Left ventricle myocardium inferior (tissue), 1 donor: ENCODE measurements at regions not wholly inside any gene's neighbourhood (a gene's known extent, or its start where the extent isn't known, plus 50 kb on each side); places are given as distances from the start of the nearest gene placed in this dataset.

Source experiments
- DNase-seq: peaks from one replicate; pipeline ENCODE4 v3.0.0-alpha.2; 2020
- H3K27ac ChIP-seq: fragments of 200-600 bp; replicated peaks from 2 replicates; pipeline ENCODE4 v1.8.0; 2021
- H3K27me3 ChIP-seq: fragments of 200-600 bp; 2 replicates; pipeline ENCODE4 v1.8.0; 2021; ENCODE audit warnings: low read depth
- H3K36me3 ChIP-seq: fragments of 200-600 bp; 2 replicates; pipeline ENCODE4 v1.8.0; 2021
- H3K4me1 ChIP-seq: fragments of 200-600 bp; 2 replicates; pipeline ENCODE4 v1.8.0; 2021
- H3K4me3 ChIP-seq: fragments of 200-600 bp; 2 replicates; pipeline ENCODE4 v1.8.0; 2021; ENCODE audit warnings: mild to moderate bottlenecking, moderate library complexity
- H3K9me3 ChIP-seq: fragments of 200-600 bp; replicated peaks from 2 replicates; pipeline ENCODE4 v1.8.0; 2021
- intact Hi-C: fragments of 100-400 bp; cut with micrococcal nuclease; formaldehyde crosslinking; loops from one replicate; pipeline ENCODE4 v1.11.0; 2022
- TF ChIP-seq, protein P1 (sequence below): fragments of 200-600 bp; IDR thresholded peaks from 2 replicates; pipeline ENCODE4 v1.8.0; 2021; ENCODE audit warnings: antibody characterized with exemption, mild to moderate bottlenecking, borderline replicate concordance
- donor health status: DM: no; HTN: yes; CAD: no; lungs with severe emphysema.

DNA sequence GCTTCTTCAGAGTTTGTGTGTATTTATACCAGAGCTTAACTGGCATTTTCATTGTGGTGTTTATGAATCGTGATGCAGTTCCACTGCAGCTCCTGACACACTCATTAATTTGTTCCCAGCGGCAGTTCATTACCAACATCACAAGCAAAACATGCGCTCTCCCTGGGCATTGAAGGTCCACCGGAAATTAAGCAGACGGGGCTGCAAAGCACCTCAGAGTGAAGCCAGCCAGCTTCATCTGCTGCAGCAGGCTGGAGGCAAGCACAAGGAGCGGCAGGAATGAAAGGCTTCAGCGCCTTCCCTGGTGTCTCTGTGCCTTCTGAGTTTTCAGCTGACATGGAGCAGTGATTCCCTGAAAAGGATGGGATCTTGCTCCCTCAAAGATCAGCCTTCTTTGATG lies 246.0 kb upstream of the SPTLC3 start:
- intact Hi-C loops, result no loop called here
- TF ChIP-seq, protein P1, sequence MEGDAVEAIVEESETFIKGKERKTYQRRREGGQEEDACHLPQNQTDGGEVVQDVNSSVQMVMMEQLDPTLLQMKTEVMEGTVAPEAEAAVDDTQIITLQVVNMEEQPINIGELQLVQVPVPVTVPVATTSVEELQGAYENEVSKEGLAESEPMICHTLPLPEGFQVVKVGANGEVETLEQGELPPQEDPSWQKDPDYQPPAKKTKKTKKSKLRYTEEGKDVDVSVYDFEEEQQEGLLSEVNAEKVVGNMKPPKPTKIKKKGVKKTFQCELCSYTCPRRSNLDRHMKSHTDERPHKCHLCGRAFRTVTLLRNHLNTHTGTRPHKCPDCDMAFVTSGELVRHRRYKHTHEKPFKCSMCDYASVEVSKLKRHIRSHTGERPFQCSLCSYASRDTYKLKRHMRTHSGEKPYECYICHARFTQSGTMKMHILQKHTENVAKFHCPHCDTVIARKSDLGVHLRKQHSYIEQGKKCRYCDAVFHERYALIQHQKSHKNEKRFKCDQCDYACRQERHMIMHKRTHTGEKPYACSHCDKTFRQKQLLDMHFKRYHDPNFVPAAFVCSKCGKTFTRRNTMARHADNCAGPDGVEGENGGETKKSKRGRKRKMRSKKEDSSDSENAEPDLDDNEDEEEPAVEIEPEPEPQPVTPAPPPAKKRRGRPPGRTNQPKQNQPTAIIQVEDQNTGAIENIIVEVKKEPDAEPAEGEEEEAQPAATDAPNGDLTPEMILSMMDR, result no peak
- peak overlapping the region; percentile 8 for H3K4me3 ChIP-seq

DNA sequence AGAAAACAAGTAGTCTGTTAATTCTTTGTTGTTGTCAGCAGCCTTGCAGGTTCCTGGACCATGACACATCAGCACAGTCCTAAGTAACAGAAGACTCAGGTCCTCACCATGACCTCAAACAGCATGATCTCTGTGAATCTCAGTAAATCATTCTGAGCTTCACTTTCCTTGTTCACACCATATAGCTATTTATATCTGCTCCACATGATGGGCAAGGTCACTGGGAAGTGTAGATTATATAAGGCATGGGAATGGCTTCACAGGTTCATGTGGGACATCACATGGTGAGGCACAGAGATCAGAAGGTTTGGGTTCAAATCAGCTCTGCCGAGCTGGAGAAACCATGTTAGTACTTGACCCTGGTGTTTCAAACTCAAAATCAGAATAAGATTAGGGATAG lies 245.4 kb upstream of the SPTLC3 start:
- H3K36me3 ChIP-seq, result no peaks in the 10 kb centered on the region
- no peaks in the 10 kb centered on the region for H3K27me3 ChIP-seq
- H3K27ac ChIP-seq, result no peak overlapping the region
- intact Hi-C loops, result no loop called here
- no peak for DNase-seq
- TF ChIP-seq, protein P1, result no peak
- no peak overlapping the region for H3K4me3 ChIP-seq
- no peaks in the 10 kb centered on the region for H3K9me3 ChIP-seq
- no peaks in the 10 kb centered on the region for H3K4me1 ChIP-seq

More for the DNA sequence above, 246.0 kb upstream of the SPTLC3 start:
- peak; percentile 15 for DNase-seq
- H3K36me3 ChIP-seq, result no peaks in the 10 kb centered on the region
- H3K27me3 ChIP-seq, result no peaks in the 10 kb centered on the region
- no peaks in the 10 kb centered on the region for H3K9me3 ChIP-seq
- no peak overlapping the region for H3K27ac ChIP-seq
- no peaks in the 10 kb centered on the region for H3K4me1 ChIP-seq

DNA sequence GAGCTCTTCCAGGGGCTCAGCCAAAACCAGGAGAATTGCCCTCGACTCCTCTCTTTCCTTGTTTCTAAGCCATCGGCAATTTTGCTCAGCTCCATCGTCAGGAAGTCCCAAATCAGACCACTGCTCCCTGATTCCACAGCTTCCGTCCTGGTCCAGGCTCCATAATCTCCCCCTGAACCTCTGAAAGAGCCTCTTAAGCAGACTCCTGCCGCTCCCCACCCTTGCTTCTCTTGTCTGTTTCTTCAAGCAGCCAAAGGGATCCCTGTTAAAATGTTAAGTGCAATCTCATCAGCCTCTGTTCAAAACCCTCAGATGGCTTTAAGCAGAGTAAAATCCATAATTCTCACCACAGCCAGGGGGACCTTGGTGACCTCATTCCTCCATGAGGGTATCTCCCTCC lies 244.7 kb upstream of the SPTLC3 start:
- intact Hi-C loops, result no loop called here
- Histone ChIP-seq H3K27ac (no peak overlapping the region), H3K4me3 (no peak overlapping the region), H3K36me3 (no peaks in the 10 kb centered on the region), H3K27me3 (no peaks in the 10 kb centered on the region), H3K9me3 (no peaks in the 10 kb centered on the region), H3K4me1 (no peaks in the 10 kb centered on the region)
- no peak for DNase-seq
- TF ChIP-seq, protein P1, result no peak

DNA sequence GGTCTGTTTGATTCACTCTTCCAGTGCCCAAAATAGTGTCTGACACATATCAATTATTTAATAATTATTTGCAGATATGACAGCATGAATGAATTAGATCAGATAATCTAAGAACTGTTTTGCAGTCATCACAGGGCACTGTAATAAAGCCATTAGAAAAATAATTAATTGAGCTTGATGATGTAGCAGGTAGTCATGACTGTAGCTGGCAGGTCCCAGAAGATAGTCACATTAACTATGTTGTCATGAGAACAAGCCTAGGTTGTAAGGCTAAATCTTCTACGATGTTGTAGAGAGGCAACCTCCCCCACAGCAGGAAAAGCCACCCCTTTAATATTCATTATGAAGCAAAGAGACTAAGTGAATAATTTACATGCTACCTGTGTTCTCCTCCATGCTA lies 243.9 kb upstream of the SPTLC3 start:
- H3K27me3 ChIP-seq, result no peaks in the 10 kb centered on the region
- TF ChIP-seq, protein P1, result no peak
- no peak overlapping the region for H3K27ac ChIP-seq
- no peak for DNase-seq
- no peaks in the 10 kb centered on the region for H3K4me1 ChIP-seq
- no peaks in the 10 kb centered on the region for H3K9me3 ChIP-seq
- intact Hi-C loops, result no loop called here
- no peaks in the 10 kb centered on the region for H3K36me3 ChIP-seq
- H3K4me3 ChIP-seq, result no peak overlapping the region

DNA sequence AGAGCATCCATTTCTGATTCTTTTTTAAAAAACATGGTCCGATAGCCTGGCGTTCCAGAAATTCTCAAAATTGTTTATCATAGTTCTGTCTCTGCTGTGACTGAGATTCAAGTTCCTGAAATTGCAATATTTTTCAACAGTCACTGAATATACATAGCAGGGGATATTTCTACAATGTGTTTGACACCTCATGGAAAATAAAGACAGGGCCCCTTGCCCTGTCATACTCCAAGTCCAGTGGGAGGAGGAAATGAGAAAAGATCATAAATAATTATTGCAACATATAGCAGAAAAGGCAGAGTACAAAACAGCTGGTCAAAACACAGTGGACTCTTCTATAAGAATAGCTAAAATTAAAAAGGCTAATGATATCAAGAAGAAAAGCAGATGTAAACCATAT lies 234.8 kb upstream of the SPTLC3 start:
- no peak for DNase-seq
- intact Hi-C loops, result no loop called here
- Histone ChIP-seq H3K4me1 (no peaks in the 10 kb centered on the region), H3K4me3 (no peak overlapping the region), H3K27ac (no peak overlapping the region), H3K9me3 (peaks cover 5% of the 10 kb centered on the region), H3K36me3 (no peaks in the 10 kb centered on the region), H3K27me3 (no peaks in the 10 kb centered on the region)
- TF ChIP-seq, protein P1, result no peak

DNA sequence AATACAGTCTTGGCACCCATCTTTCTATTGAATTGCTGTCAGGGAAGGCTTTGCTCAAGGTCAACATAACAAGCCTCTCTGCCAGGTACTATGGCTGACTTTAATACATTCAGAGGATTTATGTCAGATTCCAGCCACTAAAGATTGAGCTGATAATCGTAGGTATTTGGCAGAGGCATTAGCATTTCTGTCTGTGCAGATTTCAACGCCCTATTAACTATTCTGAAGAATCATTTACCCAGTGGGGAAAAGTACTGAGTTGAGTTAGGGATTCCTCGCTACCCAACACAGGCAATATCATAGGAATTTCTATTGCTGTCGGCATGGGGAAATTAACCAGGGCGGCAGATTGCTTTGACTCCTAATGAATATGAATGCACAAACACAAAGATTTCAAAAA lies 233.7 kb upstream of the SPTLC3 start:
- intact Hi-C loops, result no loop called here
- Histone ChIP-seq H3K9me3 (peaks cover 5% of the 10 kb centered on the region), H3K36me3 (no peaks in the 10 kb centered on the region), H3K4me3 (no peak overlapping the region), H3K27me3 (no peaks in the 10 kb centered on the region), H3K27ac (no peak overlapping the region), H3K4me1 (no peaks in the 10 kb centered on the region)
- no peak for DNase-seq
- TF ChIP-seq, protein P1, result no peak
